ENCODE measurements at regions not wholly inside any gene's neighbourhood (a gene's known extent, or its start where the extent isn't known, plus 50 kb on each side); places are given as distances from the start of the nearest gene placed in this dataset.
"Not testable (repeated sequence)": the region's sequence is repeated elsewhere in the genome, so short reads cannot be mapped to it uniquely, and the experiment has no call there.

DNA sequence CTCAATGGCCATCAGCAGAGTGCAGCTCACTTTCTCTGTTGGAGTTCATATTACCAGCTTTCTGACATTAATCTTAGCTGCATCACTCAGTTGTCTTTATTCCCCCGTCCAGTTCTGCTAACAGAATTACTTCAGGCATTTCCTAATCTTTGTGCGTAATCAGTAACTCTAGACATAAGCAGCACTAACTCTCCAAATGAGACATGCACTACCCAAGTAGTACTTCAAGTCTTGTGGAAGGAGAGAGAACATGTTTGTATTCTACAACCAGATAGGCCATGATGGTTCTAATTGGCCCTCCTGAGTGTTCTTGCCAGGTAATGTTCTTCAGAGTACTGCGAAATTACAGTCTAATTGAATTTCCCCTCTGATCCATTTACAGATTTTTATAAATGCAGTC, 448.5 kb upstream of the RPS6KA3 start:
- no peak for DNase-seq (ENCODE audit: low spot score)

GRCh38 chrX:20712811-20713210, 446.1 kb upstream of the RPS6KA3 start:
- no peak for DNase-seq (ENCODE audit: low spot score)

DNA sequence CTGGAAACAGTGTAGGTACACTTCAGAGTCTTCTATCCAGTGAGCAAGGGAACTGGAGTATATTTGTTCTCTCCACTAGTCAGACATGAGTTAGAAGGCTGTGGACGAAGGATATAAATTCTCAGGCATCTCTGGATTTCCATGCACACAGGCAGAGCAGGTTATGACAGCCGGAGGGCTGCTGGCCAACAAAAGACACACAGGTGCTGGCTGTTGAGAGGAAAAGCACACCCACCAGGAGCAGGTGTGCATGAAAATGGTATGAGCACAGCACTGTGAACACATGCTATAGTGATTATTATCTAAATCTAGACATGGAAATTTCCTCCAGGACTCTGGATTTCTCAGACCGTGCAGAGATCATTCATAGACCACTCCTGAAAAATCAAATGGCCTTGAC, 444.7 kb upstream of the RPS6KA3 start:
- no peak for DNase-seq (ENCODE audit: low spot score)

DNA sequence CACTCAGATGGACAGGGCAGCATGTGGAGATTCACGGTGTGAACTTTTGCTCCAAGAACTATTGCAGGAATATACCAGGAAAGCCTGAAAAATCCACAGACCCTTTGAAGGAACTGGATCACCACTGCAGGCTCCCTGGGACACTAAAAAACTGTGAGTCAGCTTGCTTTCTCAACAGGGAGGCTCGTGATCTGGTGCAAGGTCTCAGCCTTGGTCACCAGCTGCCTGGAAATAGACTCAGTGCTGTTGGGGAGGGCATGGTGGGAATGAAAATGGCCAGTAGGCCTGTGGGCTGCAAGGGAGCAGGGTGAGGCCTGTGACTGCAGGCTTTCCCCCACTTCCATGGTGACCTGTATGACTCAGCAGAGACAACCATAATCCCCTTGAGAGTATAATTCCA, 426.4 kb upstream of the RPS6KA3 start:
- no peak for DNase-seq (ENCODE audit: low spot score)

GRCh38 chrX:20686256-20686655, 419.5 kb upstream of the RPS6KA3 start:
- no peak for DNase-seq (ENCODE audit: low spot score)

DNA sequence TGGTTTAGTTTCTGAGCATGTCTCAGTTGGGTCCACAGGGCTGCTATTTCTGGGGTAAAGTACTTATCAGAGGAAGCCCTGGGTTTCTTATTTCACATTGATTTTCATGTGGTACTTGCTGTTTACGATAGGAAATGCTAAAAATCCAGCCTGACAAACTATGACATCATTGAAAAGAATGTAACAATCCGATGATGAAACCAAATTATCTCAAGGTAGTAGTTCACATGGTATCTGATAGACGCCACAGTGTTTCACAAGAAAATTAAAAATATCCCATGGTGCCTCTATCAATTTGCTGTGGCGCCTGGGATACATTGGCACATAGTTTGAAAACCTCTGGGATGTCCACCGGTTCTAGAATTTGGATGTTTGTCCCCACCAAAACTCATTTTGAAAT, 418.9 kb upstream of the RPS6KA3 start:
- DNase-seq (ENCODE audit: low spot score) = no peak

GRCh38 chrX:20681683-20682082, 415.0 kb upstream of the RPS6KA3 start:
- no peak for DNase-seq (ENCODE audit: low spot score)

DNA sequence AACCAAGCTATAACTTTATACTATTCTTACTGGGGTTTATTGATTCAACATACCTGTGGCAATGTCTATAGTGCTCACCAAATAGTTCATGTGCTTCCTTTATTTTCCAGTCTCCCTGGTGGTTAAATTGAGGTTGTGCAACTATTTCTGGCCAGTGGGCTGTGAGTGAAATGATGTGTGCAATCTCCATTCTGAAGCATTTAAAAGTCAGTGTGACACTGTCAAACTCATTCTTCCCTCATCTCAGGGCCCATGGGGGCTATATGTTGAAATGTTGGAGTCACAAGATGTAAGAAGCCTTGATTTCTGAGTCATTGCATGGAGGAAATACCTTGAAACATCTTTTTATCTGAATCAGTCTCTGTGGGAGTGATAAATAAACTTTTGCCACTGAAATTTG, 414.3 kb upstream of the RPS6KA3 start:
- DNase-seq (ENCODE audit: low spot score) = no peak

- DNase-seq (ENCODE audit: low spot score) = no peak
Observed at GRCh38 chrX:20672476-20672875, 405.8 kb upstream of the RPS6KA3 start.

DNA sequence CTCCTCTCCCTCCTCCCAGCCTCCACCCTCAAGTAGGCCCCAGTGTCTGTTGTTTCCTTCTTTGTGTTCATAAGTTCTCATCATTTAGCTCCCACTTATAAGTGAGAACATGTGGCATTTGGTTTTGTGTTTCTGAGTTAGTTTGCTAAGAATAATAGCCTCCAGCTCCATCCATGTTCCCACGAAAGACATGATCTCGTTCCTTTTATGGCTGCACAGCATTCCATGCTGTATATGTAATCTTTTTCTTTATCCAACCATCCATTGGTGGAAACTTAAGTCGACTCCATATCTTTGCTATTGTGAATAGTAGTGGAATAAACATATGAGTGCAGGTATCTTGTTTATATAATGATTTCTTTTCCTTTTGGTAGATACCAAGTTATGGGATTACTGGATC, 405.0 kb upstream of the RPS6KA3 start:
- not testable (repeated sequence) for DNase-seq (ENCODE audit: low spot score)

DNA sequence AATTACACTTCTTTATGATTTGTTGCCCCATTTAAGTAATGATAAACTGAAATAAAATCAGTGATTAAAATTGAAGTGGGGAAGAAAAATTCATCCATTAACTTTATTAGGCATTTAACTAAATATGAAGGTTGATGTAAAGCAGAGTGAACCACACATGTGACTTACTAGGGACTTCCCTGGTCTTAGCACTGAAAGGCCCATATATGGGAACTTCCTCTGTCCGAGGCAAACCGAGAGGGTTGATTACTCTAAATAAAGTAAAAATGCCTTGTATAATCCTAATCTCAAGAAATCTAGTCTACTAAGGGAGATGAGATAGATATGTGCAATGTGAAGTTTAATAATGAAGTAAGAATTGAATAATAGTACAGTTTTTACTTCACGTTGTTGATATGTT, 403.9 kb upstream of the RPS6KA3 start:
- DNase-seq (ENCODE audit: low spot score) = no peak

GRCh38 chrX:20668550-20668949, 401.8 kb upstream of the RPS6KA3 start:
- no peak for DNase-seq (ENCODE audit: low spot score)

DNA sequence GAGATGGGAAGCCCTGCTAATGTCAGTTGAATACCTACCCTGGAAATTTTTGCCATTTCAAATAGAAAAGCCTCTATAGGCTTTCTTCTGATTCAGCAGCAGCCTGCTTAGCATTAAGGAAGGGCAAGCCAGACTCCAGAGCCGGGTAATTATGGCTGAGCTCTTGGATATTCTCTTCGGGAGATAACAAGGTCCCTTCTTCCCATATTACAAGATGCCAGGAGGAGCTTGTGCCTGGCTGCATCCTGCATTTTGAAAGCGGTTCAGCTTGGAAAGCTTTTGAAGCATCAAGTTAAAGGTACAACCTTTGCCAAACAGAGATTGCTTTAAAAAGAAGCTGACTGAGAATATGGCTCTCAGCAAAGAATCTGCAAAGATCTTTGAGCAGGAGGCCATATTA, 399.6 kb upstream of the RPS6KA3 start:
- no peak for DNase-seq (ENCODE audit: low spot score)

DNA sequence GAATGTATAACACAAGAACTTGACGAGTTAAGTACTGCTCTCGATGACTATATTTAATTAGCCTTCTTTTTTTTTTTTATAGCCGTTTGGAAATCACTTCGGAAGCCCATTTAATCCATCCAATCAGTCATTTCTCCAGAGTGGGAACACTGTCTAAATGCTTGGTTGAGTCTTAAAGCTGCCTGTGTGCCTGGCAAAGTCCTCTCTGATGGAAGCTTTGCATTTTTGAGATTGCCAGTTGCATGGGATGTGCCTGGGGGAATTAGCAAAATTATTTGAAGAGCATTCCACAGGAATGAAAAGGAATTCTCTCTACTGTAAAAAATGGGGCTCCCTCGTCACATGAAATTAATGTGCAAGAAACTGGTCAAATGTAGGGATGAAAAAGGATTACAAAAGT, 398.8 kb upstream of the RPS6KA3 start:
- DNase-seq (ENCODE audit: low spot score) = no peak

- no peak for DNase-seq (ENCODE audit: low spot score)
Observed at GRCh38 chrX:20664774-20665173, 398.1 kb upstream of the RPS6KA3 start.

GRCh38 chrX:20664131-20664530, 397.4 kb upstream of the RPS6KA3 start:
- DNase-seq (ENCODE audit: low spot score) = no peak

DNA sequence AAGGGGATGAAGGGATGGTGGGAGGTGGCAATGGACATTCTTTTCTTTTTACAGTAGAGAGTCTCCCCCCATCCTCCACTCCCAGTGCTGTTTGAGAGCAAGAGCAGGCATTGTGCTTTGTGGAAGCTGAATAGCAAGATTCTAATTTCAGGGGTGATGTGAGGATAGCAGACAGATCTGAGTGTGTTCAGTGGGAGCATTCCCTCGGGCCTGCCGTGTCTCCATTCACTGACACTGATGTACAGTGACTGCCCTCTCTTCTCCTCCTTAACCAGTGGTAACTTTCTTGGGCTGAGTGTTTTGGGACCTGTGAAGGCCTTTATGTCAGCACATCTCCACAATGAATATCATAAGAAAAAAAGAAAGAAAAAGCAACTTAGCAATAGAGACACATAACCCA, 396.6 kb upstream of the RPS6KA3 start:
- no peak for DNase-seq (ENCODE audit: low spot score)

DNA sequence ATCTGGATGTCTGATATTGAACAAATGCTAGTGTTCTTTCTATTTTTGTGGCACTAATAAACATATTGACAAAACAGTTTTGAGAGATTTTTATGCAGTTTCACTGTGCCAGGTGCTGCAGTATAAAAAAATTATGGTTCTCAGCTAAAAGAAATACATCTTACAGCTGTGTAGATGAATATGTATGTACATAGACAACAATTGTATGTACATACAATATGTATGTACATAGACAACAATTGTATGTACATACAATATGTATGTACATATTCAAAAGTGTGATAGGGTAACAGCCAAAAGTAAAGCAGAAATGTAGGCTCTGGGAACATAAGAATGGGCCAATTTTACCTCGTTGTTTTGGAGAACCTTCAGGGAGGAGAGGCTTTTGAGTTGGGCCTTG, 390.0 kb upstream of the RPS6KA3 start:
- DNase-seq (ENCODE audit: low spot score) = no peak

DNA sequence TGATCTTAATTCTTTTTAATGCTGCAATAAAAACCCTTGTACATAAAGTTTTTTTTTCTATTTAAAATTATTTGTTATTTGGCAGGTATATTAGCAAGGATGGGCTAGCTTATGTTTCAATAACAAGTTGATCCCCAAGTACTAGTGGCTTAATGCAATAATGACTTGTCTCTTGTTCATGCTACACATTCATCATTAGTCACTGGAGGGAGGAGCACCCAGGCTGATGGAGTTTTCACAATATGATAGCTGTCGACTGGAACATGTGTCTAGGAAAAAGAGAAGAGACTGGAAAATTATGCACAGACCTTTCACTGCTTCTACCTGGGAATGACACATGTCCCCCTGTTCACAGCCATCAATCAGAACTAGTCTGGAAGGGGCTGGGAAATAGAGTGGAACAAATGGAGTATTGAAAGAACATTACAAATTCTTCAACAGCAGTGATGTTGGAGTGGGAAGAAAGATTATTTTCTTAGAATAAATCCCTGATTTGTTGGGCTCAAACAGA, 387.9 kb upstream of the RPS6KA3 start:
- DNase-seq (ENCODE audit: low spot score) = no peak

DNA sequence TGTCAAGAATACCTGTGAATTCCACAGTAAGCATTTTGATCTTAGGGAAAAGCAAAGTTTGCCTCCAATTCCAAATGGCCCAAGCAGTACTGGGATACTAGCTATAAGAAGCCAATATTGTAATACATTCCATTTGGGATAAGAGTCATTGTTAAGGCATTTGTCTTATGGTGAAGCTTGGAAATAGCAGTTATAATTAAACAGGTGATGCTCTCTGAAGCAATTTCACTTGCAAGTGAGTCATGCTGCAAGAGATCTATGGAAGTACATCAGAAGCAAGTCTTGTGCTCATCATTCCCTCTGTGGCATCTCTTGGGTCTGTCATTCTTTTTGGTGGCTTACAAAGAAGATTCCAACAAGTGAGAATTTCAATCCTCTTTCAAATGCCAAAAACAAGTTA, 386.4 kb upstream of the RPS6KA3 start:
- no peak for DNase-seq (ENCODE audit: low spot score)

DNA sequence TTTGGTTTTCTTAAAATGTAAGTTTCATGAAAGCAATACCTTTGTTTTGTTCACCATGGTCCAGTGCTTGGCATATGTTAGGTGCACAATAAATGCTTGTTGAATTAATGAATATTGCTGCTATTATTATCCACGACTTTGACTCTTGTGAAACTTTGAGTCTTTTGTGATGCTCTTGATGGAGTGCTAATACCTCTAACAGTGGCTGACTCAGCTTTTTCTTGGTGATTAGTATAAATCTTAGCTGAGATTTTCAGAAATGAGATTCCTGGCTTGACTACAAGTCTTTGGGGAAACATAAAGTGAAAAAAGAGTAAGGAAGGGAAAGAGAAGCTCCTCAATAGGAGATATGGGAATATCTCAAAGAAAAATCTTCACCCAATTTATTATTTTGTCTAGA, 375.2 kb upstream of the RPS6KA3 start:
- DNase-seq (ENCODE audit: low spot score) = no peak

- no peak for DNase-seq (ENCODE audit: low spot score)
Observed at GRCh38 chrX:20639115-20639514, 372.4 kb upstream of the RPS6KA3 start.

DNA sequence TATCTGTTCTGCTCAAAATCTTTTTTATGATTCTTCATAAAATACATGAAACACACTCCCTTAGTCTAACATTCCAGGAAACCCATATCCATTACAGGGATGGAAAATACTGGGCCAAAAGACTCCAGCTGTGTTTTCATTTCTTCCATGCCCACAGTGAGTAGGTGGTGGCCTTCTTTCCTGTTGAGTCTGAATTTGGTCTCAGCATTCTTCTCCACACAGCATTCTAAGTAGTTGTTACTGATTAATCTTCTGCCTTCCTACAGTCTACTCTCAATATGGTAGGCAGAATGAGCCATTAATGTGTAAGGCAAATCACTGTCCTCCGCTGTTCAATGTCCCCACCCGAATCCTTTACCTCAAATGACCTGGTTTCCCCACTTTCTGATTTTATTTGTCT, 370.6 kb upstream of the RPS6KA3 start:
- no peak for DNase-seq (ENCODE audit: low spot score)

DNA sequence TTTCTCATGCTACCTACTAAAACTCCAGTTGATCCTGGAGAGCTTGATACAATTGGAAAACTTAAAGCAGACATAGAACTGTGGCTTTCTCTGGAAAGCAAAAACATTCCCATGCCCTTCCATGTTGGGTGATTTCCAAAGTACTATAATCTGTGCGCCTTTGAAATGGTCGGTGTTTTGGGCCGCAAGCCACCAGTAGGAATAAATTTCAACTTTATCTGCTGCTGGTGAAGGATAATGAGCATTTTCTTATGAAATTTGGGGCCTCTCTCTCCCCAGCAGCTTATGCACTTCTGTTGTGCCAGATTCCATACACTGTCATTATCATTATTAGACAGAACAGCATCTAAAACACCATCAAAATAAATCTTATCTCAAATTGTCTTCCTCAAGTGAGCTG, 366.7 kb upstream of the RPS6KA3 start:
- no peak for DNase-seq (ENCODE audit: low spot score)

DNA sequence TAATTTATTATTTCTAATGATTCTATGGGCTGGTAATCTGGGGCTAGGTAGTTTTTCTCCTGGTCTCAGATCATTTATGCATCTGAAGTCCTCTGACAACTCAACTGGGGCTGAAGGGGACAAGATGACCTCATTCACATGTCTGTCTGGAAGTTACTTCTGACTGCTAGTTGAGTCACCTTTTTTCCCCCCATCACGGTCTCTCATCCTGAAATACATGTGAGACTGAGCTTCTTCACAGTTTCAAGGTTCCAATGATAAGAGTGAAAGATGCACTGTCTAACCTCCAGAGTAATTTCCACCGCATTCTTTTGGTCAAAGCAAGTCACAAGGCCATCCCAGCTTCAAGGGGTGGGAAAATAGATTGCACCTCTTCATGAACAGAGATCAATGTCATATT, 356.7 kb upstream of the RPS6KA3 start:
- DNase-seq (ENCODE audit: low spot score) = no peak

Data from HuH-7 (cell line).